ENCODE measurements at regions not wholly inside any gene's neighbourhood (a gene's known extent, or its start where the extent isn't known, plus 50 kb on each side); places are given as distances from the start of the nearest gene placed in this dataset.

DNA sequence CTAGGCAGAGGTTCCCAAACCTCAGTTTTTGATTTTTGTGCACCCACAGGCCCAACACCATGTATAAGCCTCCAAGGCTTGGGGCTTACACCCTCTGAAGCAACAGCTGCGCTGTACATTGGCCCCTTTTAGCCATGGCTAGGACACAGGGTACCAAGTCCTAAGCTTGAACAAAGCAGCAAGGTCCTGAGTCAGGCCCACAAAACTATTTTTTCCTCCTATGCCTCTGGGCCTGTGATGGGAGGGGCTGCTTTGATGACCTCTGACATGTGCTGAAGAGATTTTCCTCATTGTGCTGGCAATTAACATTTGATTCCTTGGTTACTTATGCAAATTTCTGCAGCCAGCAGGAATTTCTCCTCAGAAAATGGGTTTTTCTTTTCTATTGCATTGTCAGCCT, 262.2 kb upstream of the CEP162 start:
- no peak overlapping the region for H3K4me2 ChIP-seq (ENCODE audit: control insufficient read depth, extremely low read depth, insufficient read depth, low read depth, low read length)
- no peaks in the 10 kb centered on the region for H3K9me3 ChIP-seq (ENCODE audit: control insufficient read depth, low read depth, low read length)

DNA sequence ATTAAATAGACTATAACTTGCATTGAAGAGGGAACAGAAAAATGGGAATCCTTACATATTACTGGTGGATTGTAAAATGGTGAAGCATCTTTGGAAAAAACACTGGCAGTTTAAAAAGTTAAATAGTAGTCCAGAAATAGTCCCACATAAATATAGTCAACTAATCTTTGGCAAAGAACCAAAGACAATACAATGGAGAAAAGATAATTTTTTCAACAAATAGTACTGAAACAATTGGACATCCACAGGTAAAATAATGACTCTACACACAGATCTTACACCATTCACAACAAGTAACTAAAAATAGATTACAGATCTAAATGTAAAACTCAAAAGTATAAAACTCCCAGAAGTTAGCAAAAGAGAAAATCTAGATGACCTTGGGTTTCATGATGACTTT, 259.1 kb upstream of the CEP162 start:
- H3K36me3 ChIP-seq (ENCODE audit: control insufficient read depth in 2 of 2, extremely low read depth in 1 of 2, insufficient read depth in 2 of 2, low read length in 2 of 2) = no peaks in the 10 kb centered on the region
- H3K27ac ChIP-seq (ENCODE audit: control insufficient read depth, insufficient read depth, low read length) = no peak overlapping the region
- no peak overlapping the region for H3K4me3 ChIP-seq (ENCODE audit: control insufficient read depth in 2 of 3, extremely low read depth in 1 of 3, insufficient read depth in 2 of 3, low read depth in 1 of 3, low read length in 3 of 3)
- no peak overlapping the region for H3K9ac ChIP-seq (ENCODE audit: control insufficient read depth, extremely low read depth, insufficient read depth, low read length)
- no peaks in the 10 kb centered on the region for H3K27me3 ChIP-seq (ENCODE audit: control insufficient read depth, extremely low read depth, insufficient read depth, low read length)
- H3K9me1 ChIP-seq (ENCODE audit: control insufficient read depth, extremely low read depth, insufficient read depth, low read length) = no peaks in the 10 kb centered on the region
- no peak overlapping the region for H2AFZ ChIP-seq (ENCODE audit: control insufficient read depth, low read length)
- DNase-seq (ENCODE audit: low read depth, low spot score) (no peak), FAIRE-seq (no peak)
- H4K20me1 ChIP-seq (ENCODE audit: control insufficient read depth, extremely low read depth, insufficient read depth, low read length) = no peaks in the 10 kb centered on the region
- no peaks in the 10 kb centered on the region for H3K4me1 ChIP-seq (ENCODE audit: control insufficient read depth, extremely low read depth, insufficient read depth, low read length)
- dilution Hi-C loops (cut with MboI; ENCODE audit: extremely low pct_ligation_motif_present, low sequenced_read_pairs) = no loop called here
- no peaks in the 10 kb centered on the region for H3K79me2 ChIP-seq (ENCODE audit: control insufficient read depth, insufficient read depth, low read length)
- no peak for TF ChIP-seq EZH2 (IDR thresholded peaks at IDR 0.05; ENCODE audit: low read length)
- TF ChIP-seq, protein P1, sequence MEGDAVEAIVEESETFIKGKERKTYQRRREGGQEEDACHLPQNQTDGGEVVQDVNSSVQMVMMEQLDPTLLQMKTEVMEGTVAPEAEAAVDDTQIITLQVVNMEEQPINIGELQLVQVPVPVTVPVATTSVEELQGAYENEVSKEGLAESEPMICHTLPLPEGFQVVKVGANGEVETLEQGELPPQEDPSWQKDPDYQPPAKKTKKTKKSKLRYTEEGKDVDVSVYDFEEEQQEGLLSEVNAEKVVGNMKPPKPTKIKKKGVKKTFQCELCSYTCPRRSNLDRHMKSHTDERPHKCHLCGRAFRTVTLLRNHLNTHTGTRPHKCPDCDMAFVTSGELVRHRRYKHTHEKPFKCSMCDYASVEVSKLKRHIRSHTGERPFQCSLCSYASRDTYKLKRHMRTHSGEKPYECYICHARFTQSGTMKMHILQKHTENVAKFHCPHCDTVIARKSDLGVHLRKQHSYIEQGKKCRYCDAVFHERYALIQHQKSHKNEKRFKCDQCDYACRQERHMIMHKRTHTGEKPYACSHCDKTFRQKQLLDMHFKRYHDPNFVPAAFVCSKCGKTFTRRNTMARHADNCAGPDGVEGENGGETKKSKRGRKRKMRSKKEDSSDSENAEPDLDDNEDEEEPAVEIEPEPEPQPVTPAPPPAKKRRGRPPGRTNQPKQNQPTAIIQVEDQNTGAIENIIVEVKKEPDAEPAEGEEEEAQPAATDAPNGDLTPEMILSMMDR (optimal IDR thresholded peaks at IDR 0.05 in 1 of 3, IDR thresholded peaks at IDR 0.05 in 1 of 3, conservative IDR thresholded peaks at IDR 0.05 in 1 of 3; ENCODE audit: extremely low read depth in 1 of 3, insufficient read depth in 2 of 3, low read length in 3 of 3) = no peak
- no peak overlapping the region for H3K4me2 ChIP-seq (ENCODE audit: control insufficient read depth, extremely low read depth, insufficient read depth, low read depth, low read length)
- H3K9me3 ChIP-seq (ENCODE audit: control insufficient read depth, low read depth, low read length) = no peaks in the 10 kb centered on the region

More for the DNA sequence above, 262.2 kb upstream of the CEP162 start:
- TF ChIP-seq, protein P1 (optimal IDR thresholded peaks at IDR 0.05 in 1 of 3, IDR thresholded peaks at IDR 0.05 in 1 of 3, conservative IDR thresholded peaks at IDR 0.05 in 1 of 3; ENCODE audit: extremely low read depth in 1 of 3, insufficient read depth in 2 of 3, low read length in 3 of 3) = no peak
- TF ChIP-seq EZH2 (IDR thresholded peaks at IDR 0.05; ENCODE audit: low read length) = no peak
- H3K4me1 ChIP-seq (ENCODE audit: control insufficient read depth, extremely low read depth, insufficient read depth, low read length) = no peaks in the 10 kb centered on the region
- H3K9me1 ChIP-seq (ENCODE audit: control insufficient read depth, extremely low read depth, insufficient read depth, low read length) = no peaks in the 10 kb centered on the region
- no peak overlapping the region for H2AFZ ChIP-seq (ENCODE audit: control insufficient read depth, low read length)
- H3K9ac ChIP-seq (ENCODE audit: control insufficient read depth, extremely low read depth, insufficient read depth, low read length) = no peak overlapping the region
- no peak overlapping the region for H3K27ac ChIP-seq (ENCODE audit: control insufficient read depth, insufficient read depth, low read length)
- H3K4me3 ChIP-seq (ENCODE audit: control insufficient read depth in 2 of 3, extremely low read depth in 1 of 3, insufficient read depth in 2 of 3, low read depth in 1 of 3, low read length in 3 of 3) = no peak overlapping the region
- H3K79me2 ChIP-seq (ENCODE audit: control insufficient read depth, insufficient read depth, low read length) = no peaks in the 10 kb centered on the region
- FAIRE-seq = no peak
- no peak for DNase-seq (ENCODE audit: low read depth, low spot score)
- dilution Hi-C loops (cut with MboI; ENCODE audit: extremely low pct_ligation_motif_present, low sequenced_read_pairs) = no loop called here
- no peaks in the 10 kb centered on the region for H3K27me3 ChIP-seq (ENCODE audit: control insufficient read depth, extremely low read depth, insufficient read depth, low read length)
- no peaks in the 10 kb centered on the region for H3K36me3 ChIP-seq (ENCODE audit: control insufficient read depth in 2 of 2, extremely low read depth in 1 of 2, insufficient read depth in 2 of 2, low read length in 2 of 2)
- H4K20me1 ChIP-seq (ENCODE audit: control insufficient read depth, extremely low read depth, insufficient read depth, low read length) = no peaks in the 10 kb centered on the region

All from keratinocyte (primary cell).